Heart left ventricle (tissue), 13 donors: ENCODE measurements at regions not wholly inside any gene's neighbourhood (a gene's known extent, or its start where the extent isn't known, plus 50 kb on each side); places are given as distances from the start of the nearest gene placed in this dataset.

Source experiments
- CTCF ChIP-seq, 12 donors: fragments of 200-600 bp; sonication (generic) in 4 of 12; IDR thresholded peaks; one replicate each; pipeline versions ENCODE4 v1.5.0 to v1.8.0; 2018 to 2022; ENCODE audit warnings: antibody characterized with exemption in 12 of 12, mild to moderate bottlenecking in 5 of 12
- POLR2A ChIP-seq, 2 donors: fragments of 450-650 bp; IDR thresholded peaks; one replicate each; pipeline ENCODE4 v1.6.1; 2017; ENCODE audit warnings: antibody characterized with exemption in 2 of 2, mild to moderate bottlenecking in 2 of 2, moderate library complexity in 2 of 2
- donor health status: ischemic (EF 13 %, LVEDD 7.1; RV severe dilation, severe dysfunction).
- donor health status: DM: no; HTN: yes; CAD: no.
- donor health status: DM: no; HTN: no; CAD: no.
- donor health status: ischemic (EF 25% LVEDD 6.9; RV normal size, moderate dysfunction).
- donor health status: ischemic (EF 25% LVEDD 5.7; RV mildly dilated, moderate dysfunction).
- donor health status: ischemic (EF 35%, LVEDD 5.7; RV mildly dilated, moderate dysfunction).
- donor health status: nonischemic (EF 11% LVEDD 7.7; RV severe dilation, severe dysfunction).
- donor health status: DM: yes; HTN: yes; CAD: no.
- donor health status: PGD.
- donor health status: ischemic (EF 29% LVEDD 5.4; RV normal size, mild dysfunction).
- donor health status: nonischemic (EF 23%, LVEDD 6.1; RV moderate dilation, normal function).

GRCh38 chr2:211204456-211204855 is 648.1 kb downstream of the CPS1 start:
- no peak for TF ChIP-seq CTCF (IDR thresholded peaks at IDR 0.05)
- TF ChIP-seq POLR2A (IDR thresholded peaks at IDR 0.05): no peak
